HCT116 (cell line): ENCODE measurements at regions not wholly inside any gene's neighbourhood (a gene's known extent, or its start where the extent isn't known, plus 50 kb on each side); places are given as distances from the start of the nearest gene placed in this dataset.

Source experiments
- ATAC-seq: fragments of 200-7000 bp; cut with Tn5 transposase; 2 replicates; pipeline ENCODE4 v1.9.1; 2020; ENCODE audit warnings: mild to moderate bottlenecking, moderate library complexity
- BruUV-seq: library from RNA; stranded (reverse); fragments of 400-500 nt; replicated peaks from 2 replicates; lab custom pipeline; 2021; lab: Mats Ljungman, UMichigan
- CTCF ChIA-PET: fragments of 300-600 bp; sonication (Branson Sonifier 250); formaldehyde crosslinking; loops from one replicate; lab custom pipeline; 2021; ENCODE audit warnings: antibody characterized with exemption; lab: Charles Lee
- POLR2A ChIA-PET: fragments of 300-600, 350-600 bp; sonication (Branson Sonifier 250); formaldehyde crosslinking; loops from one replicate; lab custom pipeline; 2021; ENCODE audit warnings: antibody characterized with exemption; lab: Charles Lee
- RAD21 ChIA-PET, 2 experiments: fragments of 300-600 bp; sonication (Branson Sonifier 250); formaldehyde crosslinking; loops; one replicate each; lab custom pipeline; 2023; ENCODE audit warnings: low total read pairs in 2 of 2; ENCODE audit not compliant: uncharacterized antibody in 2 of 2, unreplicated experiment in 2 of 2, low non-redundant PET in 1 of 2; lab: Charles Lee
- DNase-seq: peaks from one replicate; pipeline ENCODE4 v3.0.0-alpha.2; 2010; ENCODE audit warnings: low read depth, low spot score
- H2AFZ ChIP-seq: fragments of 200-600 bp; shearing (Covaris generic), sonication (generic); 2 replicates; pipeline ENCODE4 v1.6.1; 2017; ENCODE audit warnings: low read depth, mixed run types, mixed read lengths, antibody characterized with exemption, low read length; ENCODE audit not compliant: poor library complexity, severe bottlenecking
- H3K27ac ChIP-seq: 2 replicates; pipeline ENCODE4 v1.5.1; 2012; ENCODE audit warnings: low read depth, low read length
- H3K27me3 ChIP-seq: fragments of 200-600 bp; sonication (generic); 2 replicates; pipeline ENCODE4 v1.6.1; 2016; ENCODE audit warnings: mixed run types, low read length, mixed read lengths; ENCODE audit not compliant: insufficient read depth
- H3K36me3 ChIP-seq, 2 experiments: fragments of 200-500 bp in 1 of 2; fragments of 200-600 bp in 1 of 2; sonication (Bioruptor generic) in 1 of 2; sonication (generic) in 1 of 2; 2 replicates each; pipeline versions ENCODE4 v1.5.1 to v1.6.1; 2014 to 2016; ENCODE audit warnings: low read length in 2 of 2, inconsistent platforms in 1 of 2, mixed read lengths in 1 of 2, mixed run types in 1 of 2; ENCODE audit not compliant: insufficient read depth in 2 of 2, control insufficient read depth in 1 of 2
- H3K4me1 ChIP-seq, 2 experiments: fragments of 200-600 bp in 1 of 2; sonication (generic) in 1 of 2; 2 replicates each; pipeline versions ENCODE4 v1.5.1 to v1.6.1; 2012 to 2017; ENCODE audit warnings: low read length in 2 of 2, inconsistent platforms in 1 of 2, mild to moderate bottlenecking in 1 of 2, mixed read lengths in 1 of 2, mixed run types in 1 of 2, moderate library complexity in 1 of 2; ENCODE audit not compliant: insufficient read depth in 2 of 2, control insufficient read depth in 1 of 2
- H3K4me2 ChIP-seq: fragments of 200-600 bp; sonication (generic); 2 replicates; pipeline ENCODE4 v1.6.1; 2017; ENCODE audit warnings: mixed run types, low read length, mixed read lengths
- H3K4me3 ChIP-seq, 2 experiments: fragments of 200-600 bp in 1 of 2; sonication (generic) in 1 of 2; replicated peaks in 1 of 2; 2 replicates each; pipeline ENCODE4 v1.5.1; 2011 to 2016; ENCODE audit warnings: low read length in 2 of 2, control low read depth in 1 of 2, low read depth in 1 of 2, mild to moderate bottlenecking in 1 of 2, mixed read lengths in 1 of 2, mixed run types in 1 of 2
- H3K79me2 ChIP-seq: fragments of 200-600 bp; sonication (generic); 2 replicates; pipeline ENCODE4 v1.6.1; 2017; ENCODE audit warnings: mild to moderate bottlenecking, mixed run types, low read length, moderate library complexity, mixed read lengths; ENCODE audit not compliant: insufficient read depth
- H3K9ac ChIP-seq: fragments of 200-600 bp; sonication (generic); 2 replicates; pipeline ENCODE4 v1.6.1; 2016; ENCODE audit warnings: low read length, mixed read lengths
- H3K9me2 ChIP-seq: fragments of 200-600 bp; sonication (generic), shearing (Covaris generic); 2 replicates; pipeline ENCODE4 v1.6.1; 2017; ENCODE audit warnings: mixed run types, mild to moderate bottlenecking, moderate library complexity; ENCODE audit not compliant: insufficient read depth
- H3K9me3 ChIP-seq, 2 experiments: fragments of 200-500 bp in 1 of 2; fragments of 200-600 bp in 1 of 2; sonication (Bioruptor generic) in 1 of 2; sonication (generic) in 1 of 2; 2 replicates each; pipeline ENCODE4 v1.6.1; 2014 to 2017; ENCODE audit warnings: low read length in 2 of 2, mixed read lengths in 2 of 2, inconsistent platforms in 1 of 2, low read depth in 1 of 2, mild to moderate bottlenecking in 1 of 2, mixed run types in 1 of 2, moderate library complexity in 1 of 2; ENCODE audit not compliant: control insufficient read depth in 1 of 2, insufficient read depth in 1 of 2
- H4K20me1 ChIP-seq: fragments of 200-600 bp; sonication (generic), shearing (Covaris generic); 2 replicates; pipeline ENCODE4 v1.6.1; 2017; ENCODE audit warnings: mixed run types, mild to moderate bottlenecking, moderate library complexity; ENCODE audit not compliant: insufficient read depth
- CBX3 ChIP-seq: IDR thresholded peaks from 2 replicates; pipeline ENCODE4 v1.6.1; 2012; ENCODE audit warnings: low read depth
- EZH2 ChIP-seq: fragments of 200-600 bp; sonication (generic); IDR thresholded peaks from 2 replicates; pipeline ENCODE4 v1.6.1; 2017; ENCODE audit warnings: antibody characterized with exemption, mixed run types
- EZH2phosphoT487 ChIP-seq: fragments of 200-600 bp; IDR thresholded peaks from 2 replicates; pipeline ENCODE4 v1.6.1; 2018; ENCODE audit warnings: antibody characterized with exemption, borderline replicate concordance
- FOSL1 ChIP-seq: IDR thresholded peaks from 2 replicates; pipeline ENCODE4 v1.6.1; 2012; ENCODE audit warnings: low read depth
- POLR2AphosphoS5 ChIP-seq: IDR thresholded peaks from 2 replicates; pipeline ENCODE4 v1.6.1; 2011; ENCODE audit warnings: mild to moderate bottlenecking, low read depth, low read length, moderate library complexity
- SP1 ChIP-seq: IDR thresholded peaks from 2 replicates; pipeline ENCODE4 v1.6.1; 2012; ENCODE audit warnings: low read depth
- SRF ChIP-seq: IDR thresholded peaks from 2 replicates; pipeline ENCODE4 v1.6.1; 2012; ENCODE audit warnings: low read depth
- TCF7L2 ChIP-seq: IDR thresholded peaks from 2 replicates; pipeline ENCODE4 v1.7.0; 2011; ENCODE audit warnings: borderline replicate concordance, inconsistent platforms; ENCODE audit not compliant: insufficient read depth, insufficient read length; ENCODE audit errors: extremely low read depth
- YY1 ChIP-seq: IDR thresholded peaks from 2 replicates; pipeline ENCODE4 v1.6.1; 2011; ENCODE audit warnings: low read length, low read depth, moderate library complexity, mild to moderate bottlenecking; ENCODE audit not compliant: insufficient replicate concordance; ENCODE audit errors: extremely low read depth
- intact Hi-C: fragments of 100-400 bp; cut with micrococcal nuclease; formaldehyde crosslinking; loops from 2 replicates; pipeline ENCODE4 v1.10.0; 2022
- TF ChIP-seq, protein P1 (sequence below): IDR thresholded peaks from 2 replicates; pipeline ENCODE4 v1.6.1; 2012
- TF ChIP-seq, protein P2 (sequence below): IDR thresholded peaks from 2 replicates; pipeline ENCODE4 v1.6.1; 2012

DNA sequence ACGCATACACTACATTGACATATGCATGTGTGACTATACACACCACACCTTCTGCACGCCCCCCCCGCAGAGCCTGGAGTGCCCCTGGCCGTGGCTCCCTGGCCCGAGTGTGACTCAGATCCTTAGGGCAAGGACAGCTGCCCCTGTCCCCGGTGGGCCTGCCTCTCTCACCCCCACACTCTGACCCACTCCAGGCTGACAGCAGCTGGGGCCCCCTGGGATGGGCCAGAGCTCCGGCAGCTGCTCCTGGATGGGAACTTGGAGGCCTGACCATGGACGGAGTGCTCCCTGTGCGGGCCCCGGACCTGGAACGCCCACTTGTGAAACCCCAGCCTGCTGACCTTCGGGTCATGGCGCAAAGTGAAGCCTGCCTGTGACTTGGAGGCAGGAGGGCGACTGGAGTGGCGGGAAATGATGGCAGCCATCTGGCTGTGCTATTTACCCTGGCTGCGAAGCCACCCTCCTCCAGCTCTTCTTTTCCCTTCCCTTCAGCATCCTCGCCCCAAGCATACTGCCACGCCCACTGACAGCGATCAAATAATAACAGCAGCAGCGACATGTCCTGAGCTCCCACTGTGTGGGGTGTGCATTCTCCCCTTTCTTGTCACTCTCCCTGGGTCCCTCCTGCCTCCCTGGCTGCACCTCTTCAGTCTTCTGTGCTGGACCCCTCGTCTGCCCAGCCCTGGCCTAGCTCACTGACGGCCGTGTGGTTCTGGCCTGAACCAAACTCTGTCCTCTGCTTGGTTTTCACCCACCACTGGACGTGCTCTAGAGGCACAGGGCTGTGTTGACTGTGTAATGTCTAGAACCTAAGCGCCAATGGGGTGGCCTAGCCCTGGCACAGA lies 90.7 kb upstream of the MEF2A start (continued):
- TF ChIP-seq FOSL1, result no peak
- TF ChIP-seq, protein P1, sequence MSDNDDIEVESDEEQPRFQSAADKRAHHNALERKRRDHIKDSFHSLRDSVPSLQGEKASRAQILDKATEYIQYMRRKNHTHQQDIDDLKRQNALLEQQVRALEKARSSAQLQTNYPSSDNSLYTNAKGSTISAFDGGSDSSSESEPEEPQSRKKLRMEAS, result no peak
- TF ChIP-seq TCF7L2, result no peak
- TF ChIP-seq POLR2AphosphoS5, result no peak
- TF ChIP-seq, all 23 proteins: peak for 0

DNA sequence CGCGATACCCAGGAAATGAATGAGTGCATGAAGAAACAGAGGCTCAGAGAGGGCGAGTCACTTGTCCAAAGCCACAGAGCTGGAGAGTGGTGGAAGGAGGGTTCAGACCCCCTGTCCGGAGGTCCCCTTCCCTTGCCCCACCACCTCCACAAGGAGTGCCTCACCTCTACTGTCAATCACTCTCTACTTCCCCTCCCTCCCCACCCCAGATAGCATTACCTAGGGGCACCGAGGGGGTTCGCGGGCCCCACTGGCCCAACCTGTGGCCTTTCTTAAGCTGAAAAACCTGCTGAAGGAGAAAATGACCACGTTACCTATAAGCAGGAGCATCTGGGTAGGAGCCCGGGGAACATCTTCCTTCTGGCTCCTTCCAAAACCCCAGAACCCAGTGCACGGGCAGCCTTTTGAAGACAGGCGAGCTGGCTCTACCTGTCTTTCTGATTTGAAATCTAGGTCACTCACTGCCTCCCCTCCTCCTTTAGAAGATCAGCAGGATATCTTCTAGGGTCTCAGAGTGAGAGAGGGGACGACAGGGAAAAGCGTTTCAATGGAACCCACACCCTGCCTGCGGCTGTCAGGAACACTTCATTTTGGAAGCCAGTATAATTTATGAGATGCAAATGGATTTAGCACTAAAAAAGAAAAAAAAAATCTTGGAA lies 89.9 kb upstream of the MEF2A start:
- no TSS peak for BruUV-seq
- no peak overlapping the region for H3K27ac ChIP-seq
- H3K4me1 ChIP-seq, result no peaks in the 10 kb centered on the region; a peak in 1 of 4 replicates
- H3K4me2 ChIP-seq, result no peak overlapping the region
- no peak overlapping the region for H3K4me3 ChIP-seq
- no peak for DNase-seq
- ChIA-PET CTCF (no interaction called here), POLR2A (no interaction called here), RAD21 (no interaction called here)
- intact Hi-C loops, result no loop called here
- no peaks in the 10 kb centered on the region for H4K20me1 ChIP-seq
- H3K9me3 ChIP-seq, result no peaks in the 10 kb centered on the region
- ATAC-seq, result no peak
- no peaks in the 10 kb centered on the region for H3K79me2 ChIP-seq
- no peak overlapping the region for H3K9ac ChIP-seq
- no peaks in the 10 kb centered on the region for H3K9me2 ChIP-seq
- no peak overlapping the region for H2AFZ ChIP-seq
- TF ChIP-seq CBX3, result no peak
- TF ChIP-seq YY1, result no peak
- no peak for TF ChIP-seq EZH2phosphoT487
- TF ChIP-seq, protein P2, sequence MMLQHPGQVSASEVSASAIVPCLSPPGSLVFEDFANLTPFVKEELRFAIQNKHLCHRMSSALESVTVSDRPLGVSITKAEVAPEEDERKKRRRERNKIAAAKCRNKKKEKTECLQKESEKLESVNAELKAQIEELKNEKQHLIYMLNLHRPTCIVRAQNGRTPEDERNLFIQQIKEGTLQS, result no peak
- TF ChIP-seq, protein P1, result no peak
- TF ChIP-seq SP1, result no peak
- TF ChIP-seq TCF7L2, result no peak
- TF ChIP-seq EZH2, result no peak
- no peak for TF ChIP-seq SRF
- H3K36me3 ChIP-seq, result no peaks in the 10 kb centered on the region
- H3K27me3 ChIP-seq, result no peaks in the 10 kb centered on the region
